Fibroblast of pulmonary artery (primary cell): ENCODE measurements at regions not wholly inside any gene's neighbourhood (a gene's known extent, or its start where the extent isn't known, plus 50 kb on each side); places are given as distances from the start of the nearest gene placed in this dataset.

ENCODE experiments used
- DNase-seq: peaks from one replicate; pipeline ENCODE4 v3.0.0-alpha.2; 2010; ENCODE audit warnings: low read depth
- H3K4me3 ChIP-seq: replicated peaks from 2 replicates; pipeline ENCODE4 v1.5.1; 2011; ENCODE audit warnings: low read depth, mild to moderate bottlenecking, control low read depth, low read length, moderate library complexity
- CTCF ChIP-seq: IDR thresholded peaks from 2 replicates; pipeline ENCODE4 v1.5.1; 2011; ENCODE audit warnings: mild to moderate bottlenecking, control low read depth, low read length, inconsistent platforms; ENCODE audit errors: missing control alignments

- TF ChIP-seq CTCF = no peak
- no peak for DNase-seq
Observed at GRCh38 chr7:28246921-28247461, 66.4 kb upstream of the JAZF1 start.

GRCh38 chr7:28258240-28258639 lies 77.6 kb upstream of the JAZF1 start:
- TF ChIP-seq CTCF = no peak
- no peak for DNase-seq
- H3K4me3 ChIP-seq = no peak overlapping the region

More at GRCh38 chr7:28246921-28247461, 66.4 kb upstream of the JAZF1 start:
- H3K4me3 ChIP-seq = no peak overlapping the region

GRCh38 chr7:28260969-28261368 lies 80.4 kb upstream of the JAZF1 start:
- no peak for TF ChIP-seq CTCF
- no peak overlapping the region for H3K4me3 ChIP-seq
- DNase-seq = no peak

GRCh38 chr7:28263622-28264271 lies 83.2 kb upstream of the JAZF1 start:
- H3K4me3 ChIP-seq = no peak overlapping the region
- no peak for DNase-seq
- no peak for TF ChIP-seq CTCF

GRCh38 chr7:28266402-28266801 lies 85.8 kb upstream of the JAZF1 start:
- no peak for DNase-seq
- no peak for TF ChIP-seq CTCF
- H3K4me3 ChIP-seq = no peak overlapping the region

GRCh38 chr7:28267012-28267411 lies 86.4 kb upstream of the JAZF1 start:
- no peak overlapping the region for H3K4me3 ChIP-seq
- no peak for TF ChIP-seq CTCF
- no peak for DNase-seq
